ENCODE measurements at regions not wholly inside any gene's neighbourhood (a gene's known extent, or its start where the extent isn't known, plus 50 kb on each side); places are given as distances from the start of the nearest gene placed in this dataset.

DNA sequence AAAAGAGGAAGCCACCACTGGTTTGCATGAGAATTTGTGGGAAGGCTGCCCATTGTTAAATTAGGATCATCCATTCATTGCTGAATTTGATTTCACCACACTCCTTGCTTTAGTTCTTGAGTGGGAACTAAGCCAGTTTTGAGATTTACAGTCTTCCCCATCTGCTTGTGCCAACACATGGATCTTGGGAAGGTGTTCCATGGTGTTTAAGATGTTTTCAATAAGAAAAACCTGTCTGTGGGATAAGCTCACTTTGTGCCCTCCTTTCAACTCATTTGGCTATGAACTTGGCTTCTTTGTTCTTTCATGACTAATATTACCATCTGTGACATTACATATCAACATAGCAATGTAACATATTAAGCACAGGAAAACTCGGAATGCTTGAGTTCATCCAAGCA, 73.2 kb downstream of the INHBA start:
- H3K4me3 ChIP-seq = no peak overlapping the region
- H3K4me1 ChIP-seq = no peaks in the 10 kb centered on the region
- no peak overlapping the region for H3K4me2 ChIP-seq
- H3K9me3 ChIP-seq = no peaks in the 10 kb centered on the region
- 4% methylated on average over 1 of the region's 1 CpG for WGBS (ENCODE audit: missing lambda C conversion rate)
- ChIA-PET CTCF (no interaction called here), POLR2A (no interaction called here)
- no peak overlapping the region for H3K27ac ChIP-seq
- FAIRE-seq (no peak), ATAC-seq (no peak), DNase-seq (ENCODE audit: low read depth in 1 of 2, low spot score in 1 of 2) (no peak)
- TF ChIP-seq CEBPB (IDR thresholded peaks at IDR 0.05) (no peak), NR3C1 (IDR thresholded peaks at IDR 0.05) (no peak), HOXA7 (CRISPR knock-in tag; IDR thresholded peaks at IDR 0.05) (no peak), TFCP2L1 (CRISPR knock-in tag; IDR thresholded peaks at IDR 0.05) (no peak), RNF2 (IDR thresholded peaks at IDR 0.05; ENCODE audit: borderline replicate concordance, low read depth) (no peak), PHF8 (IDR thresholded peaks at IDR 0.05; ENCODE audit: borderline replicate concordance, low read depth) (no peak), GATA3 (IDR thresholded peaks at IDR 0.05; ENCODE audit: borderline replicate concordance) (no peak), KDM5A (IDR thresholded peaks at IDR 0.05) (no peak), RFX5 (IDR thresholded peaks at IDR 0.05) (no peak), HEYL (CRISPR knock-in tag; IDR thresholded peaks at IDR 0.05) (no peak), EHF (CRISPR knock-in tag; IDR thresholded peaks at IDR 0.05) (no peak), CBX8 (IDR thresholded peaks at IDR 0.05) (no peak), MYC (IDR thresholded peaks at IDR 0.05; ENCODE audit: borderline replicate concordance, low read length) (no peak)
- TF ChIP-seq, protein P1, sequence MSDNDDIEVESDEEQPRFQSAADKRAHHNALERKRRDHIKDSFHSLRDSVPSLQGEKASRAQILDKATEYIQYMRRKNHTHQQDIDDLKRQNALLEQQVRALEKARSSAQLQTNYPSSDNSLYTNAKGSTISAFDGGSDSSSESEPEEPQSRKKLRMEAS (IDR thresholded peaks at IDR 0.05) = no peak
- TF ChIP-seq, protein P2, sequence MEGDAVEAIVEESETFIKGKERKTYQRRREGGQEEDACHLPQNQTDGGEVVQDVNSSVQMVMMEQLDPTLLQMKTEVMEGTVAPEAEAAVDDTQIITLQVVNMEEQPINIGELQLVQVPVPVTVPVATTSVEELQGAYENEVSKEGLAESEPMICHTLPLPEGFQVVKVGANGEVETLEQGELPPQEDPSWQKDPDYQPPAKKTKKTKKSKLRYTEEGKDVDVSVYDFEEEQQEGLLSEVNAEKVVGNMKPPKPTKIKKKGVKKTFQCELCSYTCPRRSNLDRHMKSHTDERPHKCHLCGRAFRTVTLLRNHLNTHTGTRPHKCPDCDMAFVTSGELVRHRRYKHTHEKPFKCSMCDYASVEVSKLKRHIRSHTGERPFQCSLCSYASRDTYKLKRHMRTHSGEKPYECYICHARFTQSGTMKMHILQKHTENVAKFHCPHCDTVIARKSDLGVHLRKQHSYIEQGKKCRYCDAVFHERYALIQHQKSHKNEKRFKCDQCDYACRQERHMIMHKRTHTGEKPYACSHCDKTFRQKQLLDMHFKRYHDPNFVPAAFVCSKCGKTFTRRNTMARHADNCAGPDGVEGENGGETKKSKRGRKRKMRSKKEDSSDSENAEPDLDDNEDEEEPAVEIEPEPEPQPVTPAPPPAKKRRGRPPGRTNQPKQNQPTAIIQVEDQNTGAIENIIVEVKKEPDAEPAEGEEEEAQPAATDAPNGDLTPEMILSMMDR (IDR thresholded peaks at IDR 0.05) = no peak
- TF ChIP-seq, protein P3, sequence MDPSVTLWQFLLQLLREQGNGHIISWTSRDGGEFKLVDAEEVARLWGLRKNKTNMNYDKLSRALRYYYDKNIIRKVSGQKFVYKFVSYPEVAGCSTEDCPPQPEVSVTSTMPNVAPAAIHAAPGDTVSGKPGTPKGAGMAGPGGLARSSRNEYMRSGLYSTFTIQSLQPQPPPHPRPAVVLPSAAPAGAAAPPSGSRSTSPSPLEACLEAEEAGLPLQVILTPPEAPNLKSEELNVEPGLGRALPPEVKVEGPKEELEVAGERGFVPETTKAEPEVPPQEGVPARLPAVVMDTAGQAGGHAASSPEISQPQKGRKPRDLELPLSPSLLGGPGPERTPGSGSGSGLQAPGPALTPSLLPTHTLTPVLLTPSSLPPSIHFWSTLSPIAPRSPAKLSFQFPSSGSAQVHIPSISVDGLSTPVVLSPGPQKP (IDR thresholded peaks at IDR 0.05; ENCODE audit: low read depth, low read length) = no peak
- TF ChIP-seq, protein P4, sequence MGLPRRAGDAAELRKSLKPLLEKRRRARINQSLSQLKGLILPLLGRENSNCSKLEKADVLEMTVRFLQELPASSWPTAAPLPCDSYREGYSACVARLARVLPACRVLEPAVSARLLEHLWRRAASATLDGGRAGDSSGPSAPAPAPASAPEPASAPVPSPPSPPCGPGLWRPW (IDR thresholded peaks at IDR 0.05) = no peak

DNA sequence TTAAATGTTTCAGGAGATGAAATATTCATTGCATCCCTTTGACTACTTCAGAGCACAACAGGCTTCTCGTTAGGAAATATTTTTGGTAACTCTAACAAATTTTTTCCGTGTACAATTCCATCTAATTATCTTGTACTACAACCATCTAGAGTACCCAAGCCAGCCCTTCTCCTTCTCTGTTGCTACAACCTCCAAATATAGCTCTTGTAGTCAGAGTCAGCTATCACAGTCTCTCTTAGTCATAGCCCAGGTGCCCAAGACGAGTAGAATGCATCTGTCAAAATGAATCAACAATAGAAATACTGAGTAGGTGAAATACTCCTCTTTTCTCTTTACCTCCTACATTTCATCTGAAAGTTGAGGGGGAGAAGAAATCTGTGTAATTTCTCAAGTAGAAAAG, 74.0 kb downstream of the INHBA start:
- Histone ChIP-seq H3K4me1 (no peaks in the 10 kb centered on the region), H3K4me2 (no peak overlapping the region), H3K27ac (no peak overlapping the region), H3K9me3 (no peaks in the 10 kb centered on the region), H3K4me3 (no peak overlapping the region)
- FAIRE-seq (no peak), DNase-seq (ENCODE audit: low read depth in 1 of 2, low spot score in 1 of 2) (no peak), ATAC-seq (no peak)
- TF ChIP-seq JUNB (IDR thresholded peaks at IDR 0.05) (no peak), CHD4 (IDR thresholded peaks at IDR 0.05; ENCODE audit: borderline replicate concordance) (no peak), FOSL2 (IDR thresholded peaks at IDR 0.05) (no peak), FOSL2 (CRISPR knock-in tag; IDR thresholded peaks at IDR 0.05) (no peak), ZC3H11A (IDR thresholded peaks at IDR 0.05) (no peak), POLR2A (IDR thresholded peaks at IDR 0.05; ENCODE audit: low read length) (no peak), RAD21 (conservative IDR thresholded peaks at IDR 0.05 in 1 of 2, IDR thresholded peaks at IDR 0.05 in 1 of 2) (no peak), MAFK (IDR thresholded peaks at IDR 0.05; ENCODE audit: partially characterized antibody) (no peak), EHMT2 (IDR thresholded peaks at IDR 0.05; ENCODE audit: low read depth) (no peak), FOXS1 (CRISPR knock-in tag; IDR thresholded peaks at IDR 0.05) (no peak), FOSB (CRISPR knock-in tag; IDR thresholded peaks at IDR 0.05) (no peak), CBX2 (IDR thresholded peaks at IDR 0.05; ENCODE audit: borderline replicate concordance, low read depth) (no peak), EP300 (IDR thresholded peaks at IDR 0.05) (no peak)
- TF ChIP-seq, protein P4 (IDR thresholded peaks at IDR 0.05) = no peak
- TF ChIP-seq, protein P1 (IDR thresholded peaks at IDR 0.05) = no peak
- ChIA-PET POLR2A (no interaction called here), CTCF (no interaction called here)
- WGBS (ENCODE audit: missing lambda C conversion rate) = 3% methylated on average over 3 of the region's 3 CpGs

Measured in A549 (cell line).